ENCODE measurements at regions not wholly inside any gene's neighbourhood (a gene's known extent, or its start where the extent isn't known, plus 50 kb on each side); places are given as distances from the start of the nearest gene placed in this dataset.

- ATAC-seq (ENCODE audit: low FRiP score), result no peak
- TF ChIP-seq CTCF (IDR thresholded peaks at IDR 0.05), result no peak
- no peak for DNase-seq (ENCODE audit: low spot score)
Observed at GRCh38 chr14:97301931-97302559, 504.9 kb downstream of the VRK1 start.

- ATAC-seq (ENCODE audit: low FRiP score), result no peak
- no peak for TF ChIP-seq CTCF (IDR thresholded peaks at IDR 0.05)
- no peak for DNase-seq (ENCODE audit: low spot score)
Observed at GRCh38 chr14:97306133-97306759, 509.1 kb downstream of the VRK1 start.

- TF ChIP-seq CTCF (IDR thresholded peaks at IDR 0.05), result no peak
- ATAC-seq (ENCODE audit: low FRiP score) (no peak), DNase-seq (ENCODE audit: low spot score) (no peak)
Observed at GRCh38 chr14:97306760-97307246, 509.6 kb downstream of the VRK1 start.

GRCh38 chr14:97311411-97311810, 514.2 kb downstream of the VRK1 start:
- ATAC-seq (ENCODE audit: low FRiP score) (no peak), DNase-seq (ENCODE audit: low spot score) (no peak)
- no peak for TF ChIP-seq CTCF (IDR thresholded peaks at IDR 0.05)

GRCh38 chr14:97312910-97313309, 515.7 kb downstream of the VRK1 start:
- ATAC-seq (ENCODE audit: low FRiP score), result no peak
- TF ChIP-seq CTCF (IDR thresholded peaks at IDR 0.05), result no peak
- no peak for DNase-seq (ENCODE audit: low spot score)

GRCh38 chr14:97315790-97316189, 518.6 kb downstream of the VRK1 start:
- ATAC-seq (ENCODE audit: low FRiP score), result no peak

More at GRCh38 chr14:97315790-97316189, 518.6 kb downstream of the VRK1 start:
- no peak for TF ChIP-seq CTCF (IDR thresholded peaks at IDR 0.05)
- no peak for DNase-seq (ENCODE audit: low spot score)

Data from omental fat pad (tissue), 3 donors.